ENCODE measurements at regions not wholly inside any gene's neighbourhood (a gene's known extent, or its start where the extent isn't known, plus 50 kb on each side); places are given as distances from the start of the nearest gene placed in this dataset.

GRCh38 chr3:46083956-46084355 is 56.7 kb upstream of the XCR1 start:
- Histone ChIP-seq H2BK5ac (ENCODE audit: low read length) (no peak overlapping the region), H3K23ac (ENCODE audit: low read depth, low read length, poor library complexity) (no peak overlapping the region), H3K79me1 (ENCODE audit: low read depth, low read length) (no peaks in the 10 kb centered on the region), H2AFZ (ENCODE audit: low read length) (no peak overlapping the region), H3K9me3 (replicated peaks in 1 of 2; ENCODE audit: control insufficient read depth in 2 of 2, insufficient read depth in 1 of 2, low read depth in 1 of 2, low read length in 2 of 2) (no peaks in the 10 kb centered on the region), H2BK15ac (ENCODE audit: low read length) (no peak overlapping the region), H3K9ac (ENCODE audit: low read depth, low read length, poor library complexity) (no peak overlapping the region), H3K14ac (ENCODE audit: low read length) (no peak overlapping the region), H2BK120ac (ENCODE audit: low read depth, low read length) (no peak overlapping the region), H3K4me3 (ENCODE audit: low read length in 2 of 2) (no peak overlapping the region), H3K36me3 (replicated peaks in 1 of 2; ENCODE audit: control insufficient read depth in 2 of 2, insufficient read depth in 2 of 2, low read length in 2 of 2) (no peaks in the 10 kb centered on the region), H2BK12ac (ENCODE audit: low read length) (no peak overlapping the region), H4K8ac (ENCODE audit: low read depth, low read length) (no peak overlapping the region), H3K27ac (replicated peaks; ENCODE audit: low read length) (no peak overlapping the region), H2AK5ac (ENCODE audit: low read depth, low read length) (no peak overlapping the region), H3K18ac (ENCODE audit: low read length) (no peak overlapping the region), H3K27me3 (ENCODE audit: control insufficient read depth in 3 of 3, insufficient read depth in 3 of 3, low read depth in 1 of 3, low read length in 3 of 3) (no peaks in the 10 kb centered on the region), H4K91ac (ENCODE audit: low read depth, low read length, poor library complexity) (no peak overlapping the region), H3K4me1 (ENCODE audit: control insufficient read depth in 2 of 2, insufficient read depth in 1 of 2, low read depth in 1 of 2, low read length in 2 of 2) (no peaks in the 10 kb centered on the region), H3K4ac (ENCODE audit: low read length) (no peak overlapping the region), H3K4me2 (ENCODE audit: insufficient read depth, low read length, poor library complexity, severe bottlenecking) (no peak overlapping the region)
- DNase-seq (ENCODE audit: low spot score), result no peak
- no CpG with 5 or more reads among the region's 1 CpG for WGBS, 2 donors (ENCODE audit: extremely low coverage in 2 of 2, insufficient read length in 2 of 2, insufficient replicate concordance in 1 of 2)

- WGBS, 2 donors (ENCODE audit: extremely low coverage in 2 of 2, insufficient read length in 2 of 2, insufficient replicate concordance in 1 of 2), result no CpG with 5 or more reads among the region's 1 CpG
- H3K27me3 ChIP-seq (ENCODE audit: control insufficient read depth in 3 of 3, insufficient read depth in 3 of 3, low read depth in 1 of 3, low read length in 3 of 3), result no peaks in the 10 kb centered on the region
- no peak overlapping the region for H2BK15ac ChIP-seq (ENCODE audit: low read length)
- no peak overlapping the region for H2AFZ ChIP-seq (ENCODE audit: low read length)
- no peaks in the 10 kb centered on the region for H3K9me3 ChIP-seq (replicated peaks in 1 of 2; ENCODE audit: control insufficient read depth in 2 of 2, insufficient read depth in 1 of 2, low read depth in 1 of 2, low read length in 2 of 2)
- no peak overlapping the region for H3K27ac ChIP-seq (replicated peaks; ENCODE audit: low read length)
- H3K18ac ChIP-seq (ENCODE audit: low read length), result no peak overlapping the region
- no peak overlapping the region for H2AK5ac ChIP-seq (ENCODE audit: low read depth, low read length)
- no peak overlapping the region for H3K4me2 ChIP-seq (ENCODE audit: insufficient read depth, low read length, poor library complexity, severe bottlenecking)
- no peak overlapping the region for H4K91ac ChIP-seq (ENCODE audit: low read depth, low read length, poor library complexity)
- no peak overlapping the region for H3K4ac ChIP-seq (ENCODE audit: low read length)
- no peak overlapping the region for H2BK12ac ChIP-seq (ENCODE audit: low read length)
- H3K4me1 ChIP-seq (ENCODE audit: control insufficient read depth in 2 of 2, insufficient read depth in 1 of 2, low read depth in 1 of 2, low read length in 2 of 2), result no peaks in the 10 kb centered on the region
- no peak overlapping the region for H2BK120ac ChIP-seq (ENCODE audit: low read depth, low read length)
- H3K79me1 ChIP-seq (ENCODE audit: low read depth, low read length), result no peaks in the 10 kb centered on the region
- no peak overlapping the region for H3K4me3 ChIP-seq (ENCODE audit: low read length in 2 of 2)
- no peak overlapping the region for H3K9ac ChIP-seq (ENCODE audit: low read depth, low read length, poor library complexity)
- no peak overlapping the region for H3K23ac ChIP-seq (ENCODE audit: low read depth, low read length, poor library complexity)
- H4K8ac ChIP-seq (ENCODE audit: low read depth, low read length), result no peak overlapping the region
- H3K14ac ChIP-seq (ENCODE audit: low read length), result no peak overlapping the region
- DNase-seq (ENCODE audit: low spot score), result no peak
- H3K36me3 ChIP-seq (replicated peaks in 1 of 2; ENCODE audit: control insufficient read depth in 2 of 2, insufficient read depth in 2 of 2, low read length in 2 of 2), result no peaks in the 10 kb centered on the region
- no peak overlapping the region for H2BK5ac ChIP-seq (ENCODE audit: low read length)
These were observed 55.6 kb upstream of the XCR1 start for GRCh38 chr3:46082849-46083248.

- no peak overlapping the region for H3K4ac ChIP-seq (ENCODE audit: low read length)
- no CpG with 5 or more reads among the region's 2 CpGs for WGBS, 2 donors (ENCODE audit: extremely low coverage in 2 of 2, insufficient read length in 2 of 2, insufficient replicate concordance in 1 of 2)
- H3K27me3 ChIP-seq (ENCODE audit: control insufficient read depth in 3 of 3, insufficient read depth in 3 of 3, low read depth in 1 of 3, low read length in 3 of 3), result no peaks in the 10 kb centered on the region
- no peak overlapping the region for H3K4me2 ChIP-seq (ENCODE audit: insufficient read depth, low read length, poor library complexity, severe bottlenecking)
- no peaks in the 10 kb centered on the region for H3K4me1 ChIP-seq (ENCODE audit: control insufficient read depth in 2 of 2, insufficient read depth in 1 of 2, low read depth in 1 of 2, low read length in 2 of 2)
- no peak overlapping the region for H2AK5ac ChIP-seq (ENCODE audit: low read depth, low read length)
- H2BK5ac ChIP-seq (ENCODE audit: low read length), result no peak overlapping the region
- no peak for DNase-seq (ENCODE audit: low spot score)
- H3K9me3 ChIP-seq (replicated peaks in 1 of 2; ENCODE audit: control insufficient read depth in 2 of 2, insufficient read depth in 1 of 2, low read depth in 1 of 2, low read length in 2 of 2), result no peaks in the 10 kb centered on the region
- no peak overlapping the region for H2BK15ac ChIP-seq (ENCODE audit: low read length)
- H3K23ac ChIP-seq (ENCODE audit: low read depth, low read length, poor library complexity), result no peak overlapping the region
- H2BK12ac ChIP-seq (ENCODE audit: low read length), result no peak overlapping the region
- no peak overlapping the region for H4K91ac ChIP-seq (ENCODE audit: low read depth, low read length, poor library complexity)
- no peak overlapping the region for H4K8ac ChIP-seq (ENCODE audit: low read depth, low read length)
- no peak overlapping the region for H3K14ac ChIP-seq (ENCODE audit: low read length)
- H3K79me1 ChIP-seq (ENCODE audit: low read depth, low read length), result no peaks in the 10 kb centered on the region
- no peak overlapping the region for H3K4me3 ChIP-seq (ENCODE audit: low read length in 2 of 2)
- H2AFZ ChIP-seq (ENCODE audit: low read length), result no peak overlapping the region
- H3K36me3 ChIP-seq (replicated peaks in 1 of 2; ENCODE audit: control insufficient read depth in 2 of 2, insufficient read depth in 2 of 2, low read length in 2 of 2), result no peaks in the 10 kb centered on the region
- H3K18ac ChIP-seq (ENCODE audit: low read length), result no peak overlapping the region
- no peak overlapping the region for H2BK120ac ChIP-seq (ENCODE audit: low read depth, low read length)
- no peak overlapping the region for H3K9ac ChIP-seq (ENCODE audit: low read depth, low read length, poor library complexity)
- H3K27ac ChIP-seq (replicated peaks; ENCODE audit: low read length), result no peak overlapping the region
These were observed 54.7 kb upstream of the XCR1 start for GRCh38 chr3:46082021-46082420.

GRCh38 chr3:46080969-46081345 is 53.7 kb upstream of the XCR1 start:
- Histone ChIP-seq H3K18ac (ENCODE audit: low read length) (no peak overlapping the region), H3K36me3 (replicated peaks in 1 of 2; ENCODE audit: control insufficient read depth in 2 of 2, insufficient read depth in 2 of 2, low read length in 2 of 2) (no peaks in the 10 kb centered on the region), H2BK5ac (ENCODE audit: low read length) (no peak overlapping the region), H3K23ac (ENCODE audit: low read depth, low read length, poor library complexity) (no peak overlapping the region), H3K14ac (ENCODE audit: low read length) (no peak overlapping the region), H3K9ac (ENCODE audit: low read depth, low read length, poor library complexity) (no peak overlapping the region), H2AFZ (ENCODE audit: low read length) (no peak overlapping the region), H2BK120ac (ENCODE audit: low read depth, low read length) (no peak overlapping the region), H3K4me1 (ENCODE audit: control insufficient read depth in 2 of 2, insufficient read depth in 1 of 2, low read depth in 1 of 2, low read length in 2 of 2) (no peaks in the 10 kb centered on the region), H3K27ac (replicated peaks; ENCODE audit: low read length) (no peak overlapping the region), H3K4me2 (ENCODE audit: insufficient read depth, low read length, poor library complexity, severe bottlenecking) (no peak overlapping the region), H4K91ac (ENCODE audit: low read depth, low read length, poor library complexity) (no peak overlapping the region), H3K79me1 (ENCODE audit: low read depth, low read length) (no peaks in the 10 kb centered on the region), H2BK12ac (ENCODE audit: low read length) (no peak overlapping the region), H3K4me3 (ENCODE audit: low read length in 2 of 2) (no peak overlapping the region), H4K8ac (ENCODE audit: low read depth, low read length) (no peak overlapping the region), H3K9me3 (replicated peaks in 1 of 2; ENCODE audit: control insufficient read depth in 2 of 2, insufficient read depth in 1 of 2, low read depth in 1 of 2, low read length in 2 of 2) (no peaks in the 10 kb centered on the region), H3K4ac (ENCODE audit: low read length) (no peak overlapping the region), H2BK15ac (ENCODE audit: low read length) (no peak overlapping the region), H3K27me3 (ENCODE audit: control insufficient read depth in 3 of 3, insufficient read depth in 3 of 3, low read depth in 1 of 3, low read length in 3 of 3) (no peaks in the 10 kb centered on the region), H2AK5ac (ENCODE audit: low read depth, low read length) (no peak overlapping the region)
- WGBS, 2 donors (ENCODE audit: extremely low coverage in 2 of 2, insufficient read length in 2 of 2, insufficient replicate concordance in 1 of 2), result no CpG with 5 or more reads among the region's 2 CpGs
- no peak for DNase-seq (ENCODE audit: low spot score)
